Activated effector memory CD4-positive, alpha-beta T cell treated with Interleukin-2 at 50 U/mL for 16 hours (primary cell): ENCODE measurements at regions not wholly inside any gene's neighbourhood (a gene's known extent, or its start where the extent isn't known, plus 50 kb on each side); places are given as distances from the start of the nearest gene placed in this dataset.
"Not testable (repeated sequence)": the region's sequence is repeated elsewhere in the genome, so short reads cannot be mapped to it uniquely, and the experiment has no call there.

ENCODE experiments used
- DNase-seq: peaks from one replicate; pipeline ENCODE4 v3.0.0-alpha.2; 2020

DNA sequence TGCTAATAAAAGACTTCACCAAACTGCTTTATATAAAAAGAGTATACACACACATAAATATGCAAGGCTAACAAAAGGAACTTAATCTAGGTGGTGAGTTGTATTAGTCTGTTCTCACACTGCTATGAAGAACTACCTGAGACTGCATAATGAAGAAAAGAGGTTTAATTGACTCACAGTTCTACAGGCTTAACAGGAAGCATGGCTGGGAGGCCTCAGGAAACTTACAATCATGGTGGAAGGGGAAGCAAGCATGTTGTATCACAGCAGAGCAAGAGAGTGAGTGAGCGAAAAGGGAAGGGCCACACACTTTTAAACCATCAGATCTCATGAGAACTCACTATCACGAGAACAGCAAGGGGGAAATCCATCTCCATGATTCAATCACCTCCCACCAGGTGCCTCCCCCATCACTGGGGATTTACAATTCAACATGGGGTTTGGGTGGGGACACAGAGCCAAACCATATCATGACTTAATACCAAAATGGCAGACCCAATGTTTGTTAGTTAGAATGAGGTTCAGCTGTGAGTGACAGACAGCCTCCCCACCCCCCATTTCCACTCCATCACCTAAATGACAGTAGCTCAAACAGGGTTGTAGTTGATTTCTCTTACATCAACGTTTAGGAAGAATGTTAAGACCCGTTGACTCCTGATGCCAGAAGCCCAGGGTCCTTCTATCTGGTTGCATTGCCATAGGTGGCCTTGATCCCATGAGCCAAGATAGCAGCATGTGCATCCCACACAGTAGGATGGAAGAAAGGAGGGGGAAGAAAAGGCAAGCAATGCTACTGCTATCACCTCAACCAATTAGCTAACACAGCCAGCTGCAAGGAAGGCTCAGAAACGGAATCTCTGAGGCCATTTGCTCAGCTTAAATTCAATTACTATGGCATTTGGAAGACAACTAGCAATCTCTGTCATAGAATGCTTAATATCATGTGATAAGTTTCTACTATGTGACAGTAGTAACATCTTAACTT, 77.0 kb downstream of the CCDC71L start:
- no peak for DNase-seq

DNA sequence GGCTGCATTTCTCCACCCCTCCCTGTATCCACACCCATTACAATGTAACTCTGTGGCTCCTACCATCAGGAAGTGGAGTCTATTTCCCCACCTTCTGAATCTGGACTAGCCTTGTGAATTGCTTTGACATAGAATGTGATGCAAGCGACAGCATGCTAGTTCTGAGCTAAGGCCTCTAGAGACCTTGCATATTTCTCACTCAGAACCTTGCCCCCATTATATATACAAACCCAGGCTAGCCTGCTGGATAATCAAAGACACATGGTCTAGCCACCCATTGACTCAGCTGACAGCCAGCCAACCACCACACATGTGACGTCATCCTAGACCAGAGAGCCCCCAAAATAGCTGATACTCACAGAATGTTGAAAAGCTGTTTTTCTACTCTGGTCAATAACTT, 77.9 kb downstream of the CCDC71L start:
- DNase-seq, result no peak

DNA sequence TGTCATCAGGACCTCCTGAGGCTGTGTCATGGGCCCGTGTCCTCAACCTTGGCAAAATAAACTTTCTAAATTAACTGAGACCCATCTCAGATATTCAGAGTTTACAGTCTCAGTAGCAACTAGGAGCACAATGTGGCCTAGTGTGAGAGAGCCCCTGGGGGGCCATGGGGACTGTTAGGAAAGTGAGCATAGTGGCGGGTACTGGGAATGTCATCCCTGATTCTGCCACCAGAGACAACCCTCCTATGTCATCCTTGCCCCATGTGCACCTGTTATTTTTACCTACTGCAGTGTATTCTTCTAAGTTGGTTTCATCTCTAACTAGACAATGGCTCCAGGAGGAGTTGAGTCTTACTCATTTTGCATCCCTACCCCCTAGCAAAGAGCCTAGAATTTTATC, 78.6 kb downstream of the CCDC71L start:
- DNase-seq, result no peak

DNA sequence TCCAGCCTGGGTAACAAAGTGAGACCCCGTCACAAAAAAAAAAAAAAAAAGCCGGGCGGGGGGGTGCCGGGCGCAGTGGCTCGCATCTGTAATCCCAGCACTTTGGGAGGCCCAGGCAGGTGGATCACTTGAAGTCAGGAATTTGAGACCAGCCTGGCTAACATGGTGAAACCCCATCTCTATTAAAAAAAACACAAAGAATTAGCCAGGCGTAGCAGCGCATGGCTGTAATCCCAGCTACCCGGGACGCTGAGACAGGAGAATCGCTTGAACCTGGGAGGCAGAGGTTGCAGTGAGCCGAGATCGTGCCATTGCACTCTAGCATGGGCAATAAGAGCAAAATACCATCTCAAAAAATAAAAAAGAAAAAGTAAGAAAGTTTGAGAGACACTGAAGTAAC, 81.9 kb downstream of the CCDC71L start:
- not testable (repeated sequence) for DNase-seq

DNA sequence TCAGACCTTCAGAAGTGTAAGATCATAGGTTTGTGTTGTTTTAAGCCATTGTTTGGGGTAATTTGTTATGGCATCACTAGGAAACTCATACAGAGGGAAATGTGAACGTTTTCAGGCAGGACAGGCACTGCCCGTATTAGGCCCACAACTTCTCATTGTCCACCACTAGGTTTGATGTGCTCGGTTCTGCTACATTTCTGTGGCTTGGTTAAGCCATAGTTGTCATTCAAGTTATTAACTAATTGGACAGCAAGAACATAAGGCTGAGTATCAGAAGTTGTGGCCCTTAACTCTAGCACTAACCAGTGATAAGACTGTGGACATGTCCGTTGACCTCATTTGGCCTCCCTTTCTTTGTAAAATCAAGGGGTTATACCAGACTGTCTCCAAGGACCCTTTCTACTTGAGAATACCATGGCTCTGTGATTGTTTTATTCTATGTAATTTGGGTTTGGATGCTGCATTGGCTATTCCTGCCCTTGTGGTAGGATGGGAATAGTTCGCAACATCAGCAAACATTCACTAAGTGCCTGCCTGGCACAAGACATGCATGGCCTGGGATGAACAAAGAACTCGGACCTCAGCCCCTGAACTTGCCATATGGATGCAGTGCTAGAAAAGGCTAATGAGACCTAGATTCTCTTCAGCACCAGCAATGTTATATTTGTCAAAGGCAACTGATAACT, 85.7 kb downstream of the CCDC71L start:
- DNase-seq, result no peak

DNA sequence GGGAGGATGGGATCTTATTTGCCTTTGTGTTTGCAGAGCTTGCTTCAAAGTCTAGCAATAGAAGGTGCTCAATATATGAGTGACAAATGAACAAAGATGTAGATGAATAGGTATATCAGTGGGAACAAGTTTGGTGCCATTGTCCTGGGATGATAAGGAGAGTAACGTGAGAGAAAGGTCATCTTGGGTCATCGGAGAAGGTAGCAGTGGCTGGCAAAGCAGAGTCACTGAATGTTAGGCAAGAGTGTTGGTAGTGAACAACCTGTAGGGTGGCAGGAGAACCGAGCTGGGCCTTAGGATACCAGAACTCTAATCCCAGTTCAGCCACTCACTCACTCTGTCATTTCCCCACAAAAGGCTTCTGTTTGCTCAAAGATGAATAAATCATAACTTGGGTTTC, 87.2 kb downstream of the CCDC71L start:
- DNase-seq, result no peak

DNA sequence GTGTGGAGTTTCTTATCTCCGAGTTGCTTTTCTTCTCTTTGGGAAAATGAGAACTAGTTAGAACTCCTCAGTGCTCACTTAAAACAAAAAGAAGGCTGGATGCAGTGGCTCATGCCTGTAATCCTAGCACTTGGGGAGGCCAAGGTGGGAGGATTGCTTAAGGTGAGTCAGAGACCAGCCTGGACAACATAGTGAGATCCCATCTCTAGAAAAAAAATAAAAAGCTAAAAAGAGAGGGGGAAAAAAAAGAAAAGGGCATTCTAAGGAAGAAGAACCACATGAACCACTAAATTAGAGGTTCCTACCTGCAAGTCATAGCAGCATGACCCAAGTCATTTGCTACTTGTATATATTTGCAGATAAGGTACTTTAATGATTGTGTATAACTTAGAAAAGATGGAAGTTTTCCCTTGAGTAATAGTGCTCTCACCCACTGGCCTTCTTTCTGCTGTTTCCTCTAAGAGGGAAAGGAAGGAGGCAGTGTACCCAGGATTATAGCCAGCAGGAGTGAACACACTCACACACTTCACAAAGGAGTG, 87.8 kb downstream of the CCDC71L start:
- DNase-seq, result no peak

DNA sequence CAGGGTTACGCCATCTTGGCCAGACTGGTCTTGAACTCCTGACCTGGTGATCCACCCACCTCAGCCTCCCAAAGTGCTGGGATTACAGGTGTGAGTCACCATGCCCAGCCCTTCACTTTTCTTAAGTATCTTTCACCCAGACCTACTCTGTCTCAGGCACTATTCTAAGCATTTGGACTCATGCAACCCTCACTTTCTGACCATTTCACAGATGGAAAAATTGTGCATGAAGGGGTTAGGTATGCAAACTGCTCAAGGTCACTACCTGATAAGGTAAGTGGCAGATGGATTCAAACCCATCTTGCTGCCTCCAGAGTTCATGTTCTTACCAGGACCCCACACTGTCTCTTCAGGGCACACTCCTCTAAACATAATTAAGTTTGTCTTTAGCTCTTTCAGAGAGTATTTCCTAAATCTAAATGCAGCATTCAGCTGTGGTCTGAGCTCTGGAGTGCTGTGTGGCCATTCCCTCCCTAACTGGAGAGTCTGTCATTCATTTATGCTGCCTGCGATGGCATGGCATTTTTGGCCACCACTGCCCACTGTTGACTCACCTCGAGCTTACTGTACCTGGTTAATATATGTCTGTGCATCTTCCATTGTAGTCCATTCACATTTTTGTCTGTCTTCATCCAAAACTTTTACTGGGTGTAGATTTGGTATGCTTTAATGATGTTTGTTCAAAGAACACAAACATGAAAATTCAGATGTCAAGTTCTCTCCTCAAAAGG, 88.4 kb downstream of the CCDC71L start:
- DNase-seq, result no peak

DNA sequence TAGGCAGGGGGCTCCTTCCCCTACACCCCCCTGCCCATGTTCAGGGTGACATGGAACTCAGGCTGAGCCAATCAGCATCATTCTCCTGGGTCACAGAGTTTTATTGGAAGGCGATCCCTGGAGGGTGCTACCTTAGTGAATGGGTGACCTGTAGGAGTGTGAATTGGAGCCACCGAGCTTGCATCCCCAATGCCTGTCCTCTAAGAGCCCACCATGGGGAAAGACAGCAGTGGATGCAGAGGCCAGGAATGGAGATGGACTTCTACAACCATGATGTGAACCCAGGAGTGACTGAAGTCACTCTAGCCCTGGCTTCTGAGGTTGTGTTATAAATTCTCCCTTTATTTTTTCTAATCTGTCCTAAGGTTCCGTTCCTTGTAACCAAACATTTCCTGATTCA, 89.4 kb downstream of the CCDC71L start:
- DNase-seq, result no peak

DNA sequence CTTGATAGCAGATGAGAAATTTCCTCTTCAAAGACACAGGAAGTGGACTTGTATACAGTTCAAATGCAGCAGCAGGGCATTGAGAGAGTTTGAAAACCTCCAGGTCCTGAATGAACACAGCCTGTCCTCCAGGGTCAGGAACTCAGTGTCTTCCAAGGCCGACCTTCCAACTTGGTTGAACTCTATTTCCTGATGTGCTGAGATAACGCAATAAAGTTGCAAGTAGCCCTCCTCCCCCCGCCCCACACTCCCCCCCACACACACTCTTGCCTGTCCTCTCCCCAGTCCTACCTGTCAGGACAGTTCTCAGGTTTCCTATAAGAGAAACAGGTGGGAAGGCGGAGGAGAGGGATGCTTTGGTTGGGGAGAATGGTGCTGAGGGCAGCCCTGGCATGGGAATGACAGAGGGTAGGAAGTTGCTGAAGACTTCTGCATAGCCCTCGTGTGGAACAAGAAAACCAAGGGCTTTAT, 90.0 kb downstream of the CCDC71L start:
- no peak for DNase-seq

DNA sequence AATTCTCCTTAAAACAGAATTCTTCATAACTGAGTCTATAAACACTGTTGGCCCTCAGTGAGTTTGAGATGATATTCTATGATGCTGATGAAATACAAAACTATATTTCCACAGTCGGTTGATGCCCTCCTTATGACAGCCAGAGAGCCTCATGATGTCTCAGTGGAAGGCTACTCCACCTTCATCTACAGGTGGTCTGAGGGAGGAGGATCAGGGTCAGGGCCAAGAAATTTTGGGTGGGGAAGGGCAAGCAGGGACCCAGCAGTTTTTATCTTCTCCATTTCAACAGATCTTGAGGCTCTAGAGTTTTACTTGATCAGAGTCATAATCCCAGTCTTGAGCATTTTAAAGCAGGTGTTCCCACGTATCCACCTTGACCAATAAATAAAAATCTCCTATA, 90.8 kb downstream of the CCDC71L start:
- no peak for DNase-seq

DNA sequence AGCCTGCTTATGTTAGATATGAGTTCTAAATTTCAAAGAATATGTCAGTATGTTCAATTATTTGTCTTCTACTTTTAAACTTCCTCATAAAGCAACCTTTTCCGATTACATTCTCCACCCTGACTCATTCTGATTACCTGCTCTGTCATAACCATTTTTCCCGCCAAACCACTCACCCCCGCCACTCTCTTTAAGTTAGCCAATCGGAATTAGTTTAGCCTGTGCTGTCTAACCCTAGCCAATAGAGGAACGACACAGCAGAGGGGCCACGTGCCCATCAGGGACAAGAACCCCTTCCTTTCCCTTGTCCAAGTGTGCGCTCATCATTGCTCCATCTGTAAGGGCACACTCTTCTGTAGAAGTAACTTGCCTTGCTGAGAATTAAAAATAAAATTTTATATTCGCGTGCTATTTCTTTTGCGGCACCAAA, 91.4 kb downstream of the CCDC71L start:
- DNase-seq, result no peak

DNA sequence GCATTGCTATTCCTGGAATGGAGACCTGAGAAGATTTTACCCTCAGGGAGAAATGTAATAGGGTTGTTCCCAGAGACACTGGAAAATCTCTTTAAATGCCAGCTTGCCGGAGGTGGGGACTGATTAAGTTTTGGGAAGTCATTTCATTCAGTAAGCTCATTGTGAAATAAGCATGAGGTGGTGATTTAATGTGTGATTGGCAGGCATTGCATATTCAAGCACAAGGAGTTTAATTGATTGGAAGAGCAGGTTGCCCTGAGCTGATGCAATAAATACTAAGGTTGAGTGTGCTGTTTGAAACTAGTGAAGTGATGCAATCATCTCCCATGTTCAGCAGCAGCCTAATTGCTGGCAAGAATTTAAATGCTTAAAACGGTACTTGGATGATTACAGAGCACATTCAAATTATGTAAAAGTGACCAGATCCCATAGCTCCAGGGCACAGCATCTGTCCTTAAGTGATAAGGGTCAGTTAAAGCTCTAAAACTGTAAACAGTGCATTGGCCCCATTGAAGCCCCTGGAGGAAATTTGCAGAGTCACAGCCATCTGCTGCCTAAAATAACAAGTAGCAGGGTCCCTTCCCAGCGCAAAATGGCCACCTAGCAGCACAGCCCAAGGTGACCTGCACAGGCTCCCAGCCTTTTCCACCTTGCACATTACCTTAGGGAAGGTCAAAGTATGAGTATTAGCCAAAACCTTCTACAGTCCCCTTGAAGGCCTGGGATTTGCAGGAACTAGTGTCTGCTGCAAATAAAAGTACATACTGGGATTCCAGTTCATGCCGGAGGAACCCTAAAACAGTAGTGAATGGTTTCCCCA, 92.1 kb downstream of the CCDC71L start:
- no peak for DNase-seq

DNA sequence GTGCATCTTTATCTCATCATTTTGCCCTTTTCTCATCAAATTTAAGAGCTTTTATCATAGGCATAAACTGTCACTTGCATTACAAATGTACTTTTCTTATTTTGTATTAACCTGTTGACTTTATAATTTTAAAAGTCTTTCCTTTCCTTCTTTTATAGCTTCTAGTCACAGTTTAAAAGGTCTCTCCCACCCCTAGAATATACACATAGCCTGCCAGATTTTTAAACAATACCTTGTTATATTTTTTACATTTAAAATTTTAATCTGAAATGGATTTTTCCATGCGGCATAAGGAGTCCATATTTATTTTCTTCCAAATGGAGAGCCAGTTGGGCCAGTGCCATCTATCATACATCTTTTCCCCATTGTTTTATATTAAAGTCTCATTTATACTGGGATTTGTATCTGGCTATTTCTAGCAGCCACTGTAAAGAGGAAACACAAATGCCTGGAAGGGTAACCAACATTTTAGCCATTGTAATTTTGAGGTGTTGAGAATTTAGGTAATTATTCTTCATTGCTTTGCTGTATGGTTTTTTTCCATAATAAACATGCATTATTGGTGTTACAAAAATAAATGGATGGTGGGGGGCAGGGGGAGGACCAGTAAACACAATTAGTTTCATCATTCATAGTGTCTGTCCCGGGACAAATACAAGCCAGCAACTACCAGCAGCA, 92.8 kb downstream of the CCDC71L start:
- DNase-seq, result no peak

DNA sequence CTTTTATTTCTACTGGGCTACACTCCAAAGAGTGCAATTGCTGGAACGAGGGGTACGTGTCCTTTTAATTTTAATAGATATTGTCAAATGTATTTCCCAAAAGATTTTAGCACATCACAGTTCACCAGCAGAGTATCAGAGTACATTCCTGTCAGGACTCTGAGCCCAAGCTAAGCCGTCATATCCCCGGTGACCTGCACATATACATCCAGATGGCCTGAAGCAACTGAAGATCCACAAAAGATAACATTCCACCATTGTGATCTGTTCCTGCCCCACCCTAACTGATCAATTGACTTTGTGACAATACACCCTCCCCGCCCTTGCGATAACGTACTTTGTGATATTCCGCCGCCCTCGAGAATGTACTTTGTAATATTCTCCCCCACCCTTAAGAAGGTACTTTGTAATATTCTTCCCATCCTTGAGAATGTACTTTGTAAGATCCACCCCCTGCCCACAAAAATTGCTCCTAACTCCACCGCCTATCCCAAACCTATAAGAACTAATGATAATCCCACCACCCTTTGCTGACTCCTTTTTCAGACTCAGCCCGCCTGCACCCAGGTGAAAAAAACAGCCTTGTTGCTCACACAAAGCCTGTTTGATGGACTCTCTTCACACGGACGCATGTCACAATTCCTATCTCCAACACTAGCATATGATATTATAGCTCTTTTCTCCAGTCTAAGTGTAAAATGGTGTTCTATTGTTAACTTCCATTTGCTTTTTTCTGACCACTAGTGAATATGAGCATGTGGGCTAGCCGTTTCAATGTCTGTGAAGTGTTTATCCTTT, 93.6 kb downstream of the CCDC71L start:
- DNase-seq, result not testable (repeated sequence)

DNA sequence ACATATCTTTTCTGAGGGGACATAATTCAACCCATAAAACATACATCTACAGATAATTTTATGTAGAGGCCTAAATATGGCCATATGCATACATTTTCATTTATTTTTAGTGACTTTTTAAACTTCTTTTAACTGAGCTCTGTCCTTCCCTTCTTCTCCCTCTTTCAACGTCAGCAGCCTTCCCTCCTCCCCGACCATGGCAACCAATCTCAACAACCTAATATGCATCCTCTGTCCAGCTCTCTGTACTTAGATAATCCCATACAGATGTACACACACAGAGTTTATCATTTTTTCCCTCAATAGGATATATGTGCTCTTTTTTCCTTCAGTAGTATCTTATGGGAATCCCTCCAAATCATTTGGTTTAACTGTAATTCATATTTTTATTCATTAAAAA, 94.3 kb downstream of the CCDC71L start:
- DNase-seq, result no peak

DNA sequence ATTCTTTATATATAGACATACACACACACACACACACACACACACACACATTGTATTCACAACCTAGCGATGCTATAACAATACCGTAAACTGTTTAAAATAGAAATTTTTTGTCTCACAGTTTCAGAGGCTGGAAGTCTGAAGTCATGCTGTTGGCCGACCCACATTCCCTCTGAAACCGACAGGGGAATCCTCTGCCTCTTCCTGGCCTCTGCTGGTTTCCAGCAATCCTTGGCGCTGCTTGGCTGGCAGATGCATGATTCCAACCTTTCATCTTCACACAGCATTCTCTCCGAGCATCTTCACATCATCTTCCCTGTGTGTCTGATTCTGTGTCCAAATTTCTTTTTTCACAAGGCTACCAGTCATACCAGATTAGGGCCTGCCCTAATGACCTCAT, 94.8 kb downstream of the CCDC71L start:
- no peak for DNase-seq

DNA sequence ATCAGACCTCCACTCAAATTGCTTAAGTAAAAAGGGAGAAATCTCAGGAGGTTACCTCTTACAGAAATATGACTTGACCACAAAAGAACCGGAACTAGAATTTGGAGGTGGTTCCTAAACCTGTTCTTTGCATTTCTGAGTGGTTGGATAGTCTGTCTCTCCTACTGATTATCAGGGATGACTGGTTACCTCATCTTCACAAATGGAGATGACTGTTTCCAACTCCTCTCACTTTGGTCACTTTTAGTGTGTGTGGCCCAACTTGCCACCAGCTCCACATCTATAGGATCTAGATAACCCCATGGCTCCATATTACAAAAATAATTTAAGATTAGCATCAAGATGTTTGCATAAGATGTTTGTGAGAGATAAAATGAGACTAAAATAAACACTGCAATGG, 95.5 kb downstream of the CCDC71L start:
- DNase-seq, result no peak

DNA sequence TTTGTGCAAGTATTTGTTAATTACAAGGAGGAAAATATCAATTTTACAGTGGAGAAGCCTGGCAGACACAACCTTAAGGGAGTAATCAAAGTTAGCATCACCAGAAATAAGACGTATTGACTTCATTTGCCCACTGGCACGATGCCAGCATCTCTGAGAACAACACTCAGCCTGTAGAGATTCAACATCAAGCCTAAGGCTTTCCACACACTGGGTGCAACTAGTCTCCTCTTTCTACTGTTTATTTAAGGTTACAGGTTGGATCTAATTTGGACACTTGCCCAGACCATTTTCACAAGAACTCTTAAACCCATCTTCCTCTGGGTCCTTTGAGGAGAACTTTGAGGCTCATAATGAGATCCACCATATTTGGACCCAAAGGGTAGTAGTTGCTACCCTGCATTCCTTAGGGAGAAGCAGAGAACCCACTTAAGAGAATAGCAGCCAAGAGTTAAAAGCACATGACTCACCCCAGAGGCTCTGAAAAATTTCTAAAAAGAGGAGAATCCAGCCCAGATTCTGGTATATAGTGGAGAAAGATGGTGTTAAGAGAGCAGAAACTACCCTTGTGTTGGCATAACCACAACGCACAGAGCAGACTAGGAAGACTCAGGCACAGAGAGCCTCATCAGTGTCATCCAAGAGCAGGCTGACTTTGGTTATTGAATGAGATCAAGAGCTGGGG, 97.3 kb downstream of the CCDC71L start:
- no peak for DNase-seq
